GM18505 (cell line): ENCODE measurements at regions not wholly inside any gene's neighbourhood (a gene's known extent, or its start where the extent isn't known, plus 50 kb on each side); places are given as distances from the start of the nearest gene placed in this dataset.

Source experiments
- ATAC-seq: cut with Tn5 transposase; IDR thresholded peaks from one replicate; pipeline ENCODE4 v1.9.1; 2021; ENCODE audit not compliant: unreplicated experiment
- POLR2A ChIP-seq: IDR thresholded peaks from 4 replicates; pipeline ENCODE4 v1.6.1; 2011; ENCODE audit warnings: borderline replicate concordance; ENCODE audit not compliant: insufficient read depth, insufficient read length; ENCODE audit errors: extremely low read depth

- no peak for TF ChIP-seq POLR2A
- no peak for ATAC-seq
Measured at GRCh38 chr5:163607256-163607655, 101.8 kb downstream of the MAT2B start.

DNA sequence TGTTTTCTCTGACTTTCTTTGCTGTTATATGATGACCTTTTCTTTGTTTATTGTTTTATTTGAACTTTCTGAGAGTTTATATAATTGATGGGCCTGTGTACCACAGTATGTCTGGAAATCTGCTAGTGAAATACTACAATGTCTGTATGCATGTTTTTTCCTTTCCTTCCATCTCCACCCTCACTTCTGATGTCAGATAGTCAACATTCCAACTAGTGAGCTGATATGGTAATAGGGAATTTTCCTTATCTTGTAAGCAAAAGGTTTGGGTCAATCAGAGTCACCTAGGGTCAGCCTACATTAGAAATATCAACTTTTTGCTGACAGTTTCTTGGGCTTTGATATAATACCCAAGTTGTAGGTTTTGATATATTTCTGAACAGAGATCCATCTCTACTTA is 103.2 kb downstream of the MAT2B start:
- TF ChIP-seq POLR2A = no peak
- ATAC-seq = no peak

GRCh38 chr5:163609910-163610309 is 104.5 kb downstream of the MAT2B start:
- ATAC-seq = no peak
- no peak for TF ChIP-seq POLR2A

GRCh38 chr5:163612358-163613149 is 107.1 kb downstream of the MAT2B start:
- TF ChIP-seq POLR2A = no peak
- ATAC-seq = no peak

- no peak for TF ChIP-seq POLR2A
Measured at GRCh38 chr5:163613150-163613442, 107.7 kb downstream of the MAT2B start.

GRCh38 chr5:163614787-163615186 is 109.4 kb downstream of the MAT2B start:
- TF ChIP-seq POLR2A = no peak
- no peak for ATAC-seq

More at GRCh38 chr5:163613150-163613442, 107.7 kb downstream of the MAT2B start:
- ATAC-seq = no peak

DNA sequence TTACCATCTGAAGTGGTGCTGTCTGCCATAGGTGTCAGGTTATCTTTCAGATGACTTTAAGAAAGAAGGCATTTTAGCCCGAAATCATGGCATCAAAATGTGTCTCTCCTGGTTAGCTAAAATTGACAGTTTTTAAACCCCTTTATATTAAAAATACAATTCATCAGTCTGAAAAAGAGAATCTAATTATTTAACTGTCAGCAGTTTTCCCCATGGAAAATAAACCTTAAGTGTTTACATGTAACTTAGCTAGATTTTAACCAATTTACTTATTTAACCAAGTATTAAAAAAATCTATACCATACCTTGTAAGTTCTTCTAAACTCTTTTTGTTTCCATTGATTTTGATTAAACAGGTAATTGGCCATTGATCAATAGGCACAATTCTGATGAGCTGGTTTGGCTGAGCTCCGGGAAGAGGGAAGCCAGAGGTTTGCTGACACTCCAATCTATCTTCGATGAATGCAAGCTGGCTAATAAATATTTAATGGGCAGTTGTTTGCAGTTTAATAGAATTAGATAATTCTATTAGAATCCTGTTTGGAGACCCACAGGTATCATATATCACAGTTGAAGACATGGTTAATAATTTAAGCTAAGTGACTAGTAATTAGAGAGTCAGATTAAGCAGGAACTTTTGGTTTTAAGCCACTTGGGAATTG is 114.0 kb downstream of the MAT2B start:
- no peak for TF ChIP-seq POLR2A
- no peak for ATAC-seq

DNA sequence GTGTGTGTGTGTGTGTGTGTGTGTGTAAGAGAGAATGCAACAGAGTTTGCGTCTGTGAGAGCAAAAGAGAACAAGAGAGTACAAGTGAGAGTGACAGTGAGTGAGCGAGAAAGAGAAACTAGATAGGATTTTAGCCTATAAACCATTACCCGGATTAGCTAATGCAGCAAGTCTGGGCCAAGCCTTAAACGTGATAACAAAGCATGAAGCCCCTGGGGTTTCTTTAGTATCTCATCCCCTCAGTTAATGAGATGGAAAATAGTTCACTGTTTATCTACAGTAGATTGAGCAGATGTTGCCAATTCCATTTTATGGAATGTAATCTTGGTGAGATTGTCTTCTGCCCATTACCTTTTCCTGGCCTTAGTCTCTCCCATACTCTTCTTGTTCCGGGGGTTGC is 114.5 kb downstream of the MAT2B start:
- TF ChIP-seq POLR2A = no peak
- ATAC-seq = no peak

DNA sequence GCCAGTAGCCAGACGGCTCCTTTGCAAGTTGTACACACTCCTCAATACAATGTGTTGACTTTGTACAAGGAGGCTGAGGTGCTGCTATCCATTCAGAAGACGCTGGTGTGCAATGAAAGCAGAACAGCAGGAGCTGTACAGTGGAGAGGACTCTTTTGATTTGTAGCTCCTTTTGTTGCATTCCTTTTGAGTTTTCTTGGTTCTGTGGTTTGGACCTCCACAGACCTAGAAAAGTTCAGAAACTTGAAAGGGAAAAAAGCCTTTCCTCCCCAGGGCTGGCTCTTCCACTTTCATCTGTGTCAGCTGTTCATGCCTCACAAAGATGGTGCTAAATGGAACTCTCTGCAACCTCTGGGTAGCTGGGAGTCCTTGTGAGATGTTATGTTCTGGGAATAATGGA is 117.4 kb downstream of the MAT2B start:
- ATAC-seq = no peak
- TF ChIP-seq POLR2A = no peak

DNA sequence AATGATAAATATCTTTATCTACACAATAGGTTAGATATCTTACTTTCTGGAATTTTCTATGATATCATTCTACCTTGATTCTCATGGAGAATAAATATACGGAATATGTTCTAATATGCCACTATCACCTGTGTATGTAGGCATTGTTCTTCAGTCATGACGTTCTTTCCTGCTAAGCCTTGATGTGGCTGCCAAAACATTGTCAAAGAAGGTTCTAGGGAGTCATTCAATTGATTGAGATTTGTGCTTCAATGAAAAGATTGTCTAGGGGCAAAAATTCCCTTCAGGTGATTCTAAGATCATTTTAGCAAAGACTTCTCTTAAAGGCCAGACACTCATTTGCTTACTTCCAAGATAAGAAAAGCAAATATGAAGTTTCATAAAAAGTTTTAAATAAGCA is 118.1 kb downstream of the MAT2B start:
- ATAC-seq = no peak

DNA sequence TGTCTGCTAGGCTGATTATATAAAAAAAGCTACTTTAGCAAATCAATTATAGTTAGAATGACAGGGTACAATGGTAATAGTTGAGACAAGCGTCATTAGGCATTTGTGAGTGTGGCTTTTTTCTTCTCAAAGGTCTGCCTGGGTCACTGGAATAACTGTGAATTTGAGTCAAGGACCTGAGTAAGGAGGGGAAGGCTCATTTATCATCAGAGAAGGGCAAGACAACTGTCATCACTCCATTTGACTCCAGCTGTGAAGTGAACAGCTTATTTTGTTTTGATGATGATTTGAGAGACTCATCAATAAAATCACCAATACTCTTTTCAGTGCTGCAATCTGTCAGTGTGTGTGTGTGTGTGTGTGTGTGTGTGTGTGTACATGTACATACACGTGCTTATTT is 118.6 kb downstream of the MAT2B start:
- TF ChIP-seq POLR2A = no peak
- no peak for ATAC-seq

More for the DNA sequence above, 118.1 kb downstream of the MAT2B start:
- TF ChIP-seq POLR2A = no peak

DNA sequence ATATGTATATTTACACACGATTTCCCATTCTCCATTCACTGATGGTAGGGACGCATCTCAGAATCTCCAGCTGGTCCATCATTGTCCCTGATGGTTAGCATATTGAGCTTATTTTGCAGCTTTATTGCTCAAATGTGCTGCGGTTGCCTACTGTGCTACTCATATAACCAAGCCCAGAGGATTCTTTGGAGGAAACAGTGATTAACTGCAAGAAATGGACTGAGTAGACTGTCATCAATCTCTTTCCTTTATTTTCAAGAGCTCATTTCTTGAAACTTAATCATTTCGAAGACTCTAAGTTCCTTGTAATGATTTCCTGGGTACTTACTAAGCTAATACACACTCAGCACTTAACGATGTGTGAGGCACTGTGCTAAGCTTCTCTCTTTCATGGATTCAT is 119.0 kb downstream of the MAT2B start:
- no peak for TF ChIP-seq POLR2A

DNA sequence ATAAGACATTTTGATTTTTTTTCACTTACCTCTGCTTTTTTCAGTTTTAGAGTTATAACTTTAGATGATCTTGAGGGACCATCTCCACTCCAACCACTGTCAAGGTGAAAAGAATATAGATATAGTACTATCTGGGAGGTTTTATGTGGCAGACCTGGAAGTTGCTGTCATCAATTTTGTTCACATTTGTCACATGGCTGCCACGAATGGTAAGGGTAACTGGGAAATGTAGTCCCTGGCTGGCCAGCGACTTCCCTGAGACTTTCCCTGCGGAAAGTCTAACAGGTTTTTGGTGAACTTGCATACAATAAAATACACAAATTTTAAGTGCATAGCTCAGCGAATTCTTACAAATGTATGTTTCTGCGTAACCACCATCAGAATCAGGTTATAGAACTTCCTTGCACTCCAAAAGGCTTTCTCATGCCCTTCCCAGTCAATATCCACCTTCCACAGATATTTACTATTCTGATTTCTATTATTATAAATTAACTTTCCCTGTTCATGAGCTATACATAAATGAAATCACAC is 121.5 kb downstream of the MAT2B start:
- ATAC-seq = no peak
- no peak for TF ChIP-seq POLR2A

More for the DNA sequence above, 119.0 kb downstream of the MAT2B start:
- ATAC-seq = no peak

DNA sequence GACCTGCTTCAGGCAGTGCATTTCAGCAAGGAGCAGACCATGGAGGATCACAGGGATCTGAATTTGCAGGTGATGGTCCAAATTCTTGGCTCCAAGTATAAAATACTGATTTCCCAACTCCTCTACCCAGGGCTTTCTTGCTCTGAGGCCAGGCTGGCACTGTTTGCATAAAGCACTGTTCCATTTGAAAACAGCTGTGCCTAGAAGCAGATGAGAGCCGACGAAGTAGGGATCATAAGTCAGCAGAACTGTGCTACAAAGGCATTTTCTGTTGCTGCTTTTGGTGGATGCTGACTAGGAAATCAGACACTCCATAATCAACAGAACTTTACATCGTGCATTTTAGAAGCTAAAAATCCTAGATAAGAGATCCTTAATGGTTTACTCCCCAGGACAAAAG is 126.4 kb downstream of the MAT2B start:
- ATAC-seq = no peak

DNA sequence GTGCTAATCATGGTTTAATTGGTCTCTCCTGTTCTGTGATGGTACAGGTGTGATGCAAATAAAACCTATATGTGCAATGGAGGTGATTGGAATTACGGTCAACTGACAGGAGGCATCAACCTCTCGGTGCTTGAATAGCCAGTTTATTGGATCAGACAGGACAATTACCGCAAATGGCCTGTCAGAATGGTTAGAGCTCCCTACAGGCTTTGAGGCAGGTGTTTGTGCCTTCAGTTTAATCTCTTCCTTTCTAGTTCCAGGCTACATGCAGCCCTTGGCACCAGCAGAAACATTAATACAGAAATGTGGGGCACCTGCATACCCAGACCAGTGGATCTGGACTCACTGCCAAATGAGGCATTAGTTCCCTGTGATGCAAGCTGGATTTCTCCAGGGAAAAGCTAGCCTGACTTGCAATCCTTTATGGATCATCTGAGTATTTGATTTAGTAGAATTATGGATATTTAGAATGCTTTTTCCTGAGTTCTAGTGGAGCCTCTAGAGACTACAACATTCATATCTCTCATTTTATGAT is 128.6 kb downstream of the MAT2B start:
- no peak for ATAC-seq
- no peak for TF ChIP-seq POLR2A

More for the DNA sequence above, 126.4 kb downstream of the MAT2B start:
- TF ChIP-seq POLR2A = no peak

DNA sequence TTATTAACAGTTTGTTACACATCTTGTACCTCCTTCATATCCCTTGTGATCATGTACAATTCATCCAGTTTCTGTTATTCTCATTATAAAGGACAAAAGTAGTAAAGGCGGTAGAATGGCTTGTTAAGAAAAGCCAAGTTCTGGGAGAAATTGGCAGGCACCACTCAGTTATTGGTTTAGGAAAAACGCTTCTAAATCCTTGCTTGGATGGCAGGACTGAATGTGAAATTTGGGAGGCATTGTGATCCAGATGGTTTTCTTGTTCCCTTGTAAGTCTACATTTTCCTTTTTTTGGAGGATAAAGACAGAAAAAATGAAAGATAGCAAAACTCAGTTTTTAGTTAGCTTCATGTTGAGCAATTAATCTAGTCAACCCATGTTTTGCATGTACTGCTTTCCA is 130.2 kb downstream of the MAT2B start:
- no peak for ATAC-seq
- TF ChIP-seq POLR2A = no peak
